Bronchial epithelial cell (primary cell): ENCODE measurements at regions not wholly inside any gene's neighbourhood (a gene's known extent, or its start where the extent isn't known, plus 50 kb on each side); places are given as distances from the start of the nearest gene placed in this dataset.

Source experiments
- DNase-seq: peaks from one replicate; pipeline ENCODE4 v3.0.0-alpha.2; 2010; ENCODE audit warnings: low read depth
- FAIRE-seq: peaks from 2 replicates; lab custom pipeline; 2011; peaks lifted over from hg19 to GRCh38; lab: Jason Lieb, UNC
- H3K27me3 ChIP-seq: 2 replicates; pipeline ENCODE4 v1.5.1; 2011; ENCODE audit warnings: low read length; ENCODE audit not compliant: control insufficient read depth, insufficient read depth
- H3K36me3 ChIP-seq: 2 replicates; pipeline ENCODE4 v1.5.1; 2011; ENCODE audit warnings: low read length; ENCODE audit not compliant: control insufficient read depth, insufficient read depth
- H3K4me3 ChIP-seq: 2 replicates; pipeline ENCODE4 v1.5.1; 2011; ENCODE audit warnings: mild to moderate bottlenecking, low read depth, low read length, control low read depth
- TF ChIP-seq, protein P1 (sequence below): IDR thresholded peaks from 2 replicates; pipeline ENCODE4 v1.5.1; 2011; ENCODE audit warnings: mild to moderate bottlenecking, moderate library complexity, low read length, control low read depth, inconsistent platforms; ENCODE audit not compliant: insufficient read depth, severe bottlenecking

DNA sequence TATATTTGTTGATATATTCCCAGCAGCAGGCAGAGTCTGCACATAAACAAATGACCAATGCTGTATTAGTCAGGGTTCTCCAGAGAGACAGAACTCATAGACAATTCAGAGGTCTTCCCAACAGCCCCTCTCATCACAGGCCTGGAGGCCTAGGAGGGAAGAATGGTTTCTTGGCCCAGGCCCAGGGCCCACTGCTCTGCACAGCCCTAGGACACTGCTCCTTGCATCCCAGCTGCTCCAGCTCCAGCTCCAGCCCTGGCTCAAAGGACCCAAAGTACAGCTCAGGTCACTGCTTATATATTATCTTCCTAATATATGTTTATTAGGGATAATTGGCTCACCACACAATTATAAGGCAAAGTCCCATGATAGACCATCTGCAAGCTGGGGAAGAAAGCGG is 749.9 kb downstream of the KCNJ2 start:
- H3K4me3 ChIP-seq = no peak overlapping the region
- TF ChIP-seq, protein P1, sequence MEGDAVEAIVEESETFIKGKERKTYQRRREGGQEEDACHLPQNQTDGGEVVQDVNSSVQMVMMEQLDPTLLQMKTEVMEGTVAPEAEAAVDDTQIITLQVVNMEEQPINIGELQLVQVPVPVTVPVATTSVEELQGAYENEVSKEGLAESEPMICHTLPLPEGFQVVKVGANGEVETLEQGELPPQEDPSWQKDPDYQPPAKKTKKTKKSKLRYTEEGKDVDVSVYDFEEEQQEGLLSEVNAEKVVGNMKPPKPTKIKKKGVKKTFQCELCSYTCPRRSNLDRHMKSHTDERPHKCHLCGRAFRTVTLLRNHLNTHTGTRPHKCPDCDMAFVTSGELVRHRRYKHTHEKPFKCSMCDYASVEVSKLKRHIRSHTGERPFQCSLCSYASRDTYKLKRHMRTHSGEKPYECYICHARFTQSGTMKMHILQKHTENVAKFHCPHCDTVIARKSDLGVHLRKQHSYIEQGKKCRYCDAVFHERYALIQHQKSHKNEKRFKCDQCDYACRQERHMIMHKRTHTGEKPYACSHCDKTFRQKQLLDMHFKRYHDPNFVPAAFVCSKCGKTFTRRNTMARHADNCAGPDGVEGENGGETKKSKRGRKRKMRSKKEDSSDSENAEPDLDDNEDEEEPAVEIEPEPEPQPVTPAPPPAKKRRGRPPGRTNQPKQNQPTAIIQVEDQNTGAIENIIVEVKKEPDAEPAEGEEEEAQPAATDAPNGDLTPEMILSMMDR = no peak
- no peaks in the 10 kb centered on the region for H3K36me3 ChIP-seq
- no peak for DNase-seq
- FAIRE-seq = no peak
- H3K27me3 ChIP-seq = no peaks in the 10 kb centered on the region

DNA sequence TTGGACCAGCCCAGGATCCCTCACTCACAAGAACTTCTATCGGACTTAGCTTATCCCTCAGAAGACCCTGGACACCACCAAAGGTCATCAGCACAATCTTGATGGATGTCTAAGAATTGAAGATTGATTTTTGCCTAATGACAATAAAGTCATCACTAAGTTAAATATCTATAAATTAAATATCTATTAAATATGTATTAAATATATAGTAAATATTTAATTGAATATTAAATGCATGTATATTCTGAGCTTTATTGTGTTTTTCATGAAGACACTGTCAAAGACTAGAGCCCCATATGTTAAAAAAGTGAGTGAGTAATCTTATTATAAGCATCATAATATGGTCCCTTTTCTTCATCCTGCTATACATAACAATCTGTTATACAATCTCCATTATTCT is 751.1 kb downstream of the KCNJ2 start:
- Histone ChIP-seq H3K4me3 (no peak overlapping the region), H3K36me3 (no peaks in the 10 kb centered on the region), H3K27me3 (no peaks in the 10 kb centered on the region)
- FAIRE-seq (no peak), DNase-seq (no peak)
- TF ChIP-seq, protein P1 = no peak

DNA sequence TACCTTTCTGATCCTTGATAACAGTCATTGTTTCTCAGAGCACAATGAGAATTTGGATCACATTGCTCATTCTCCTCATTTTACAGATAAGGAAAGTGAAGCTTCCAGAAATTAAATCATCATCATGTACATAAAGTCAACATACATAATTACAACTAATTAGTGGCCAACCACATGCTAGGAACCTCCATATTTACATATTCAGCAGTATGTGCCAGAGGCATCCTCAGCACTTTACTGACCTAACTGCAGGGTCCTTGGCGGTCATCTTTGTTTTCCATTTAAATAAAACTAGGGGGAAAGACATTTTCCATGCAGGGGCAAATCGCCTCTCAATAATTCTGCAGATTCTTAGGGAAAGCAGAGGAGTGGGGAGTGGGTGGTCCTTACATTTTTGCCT is 752.9 kb downstream of the KCNJ2 start:
- H3K4me3 ChIP-seq = no peak overlapping the region
- TF ChIP-seq, protein P1 = no peak
- FAIRE-seq = no peak
- no peak for DNase-seq
- H3K36me3 ChIP-seq = no peaks in the 10 kb centered on the region
- H3K27me3 ChIP-seq = no peaks in the 10 kb centered on the region

DNA sequence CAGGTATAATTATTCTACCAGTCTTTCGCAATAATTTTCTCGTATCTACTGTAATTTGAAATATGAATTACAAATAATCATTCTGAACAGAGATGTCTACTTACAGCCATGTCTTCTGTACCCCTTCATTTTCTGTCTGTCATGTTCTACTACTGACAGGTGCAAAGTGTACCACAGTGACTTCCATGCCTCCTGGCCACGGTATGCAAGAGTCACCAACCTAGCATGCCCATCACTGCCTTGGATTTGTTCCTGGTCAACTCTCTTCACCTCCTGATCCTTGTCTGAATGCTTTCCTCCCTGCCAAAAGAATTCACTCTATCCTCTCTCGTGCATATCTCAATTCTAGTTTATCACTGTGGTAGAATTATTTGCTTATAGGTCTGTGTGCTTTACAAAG is 755.4 kb downstream of the KCNJ2 start:
- Histone ChIP-seq H3K36me3 (no peaks in the 10 kb centered on the region), H3K4me3 (no peak overlapping the region), H3K27me3 (no peaks in the 10 kb centered on the region)
- FAIRE-seq (no peak), DNase-seq (no peak)
- TF ChIP-seq, protein P1 = no peak

DNA sequence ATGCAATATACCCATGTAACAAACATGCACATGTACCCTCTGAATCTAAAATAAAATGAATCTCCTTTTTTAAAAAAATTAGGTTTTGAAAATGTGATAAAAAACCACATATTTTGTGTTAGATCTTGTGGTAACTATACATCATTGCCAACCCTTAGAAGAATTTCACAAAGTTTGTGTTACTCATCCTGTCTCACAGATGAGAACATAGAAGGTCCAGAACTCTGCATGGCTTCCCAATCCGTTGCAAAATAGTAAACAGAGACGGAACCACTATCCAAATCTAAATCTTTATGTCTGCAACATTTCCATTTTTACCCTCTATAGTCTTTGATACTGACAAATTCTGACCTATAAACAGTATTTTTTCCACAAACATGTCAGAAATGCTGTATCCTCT is 759.9 kb downstream of the KCNJ2 start:
- no peaks in the 10 kb centered on the region for H3K36me3 ChIP-seq
- TF ChIP-seq, protein P1 = no peak
- H3K4me3 ChIP-seq = no peak overlapping the region
- FAIRE-seq (no peak), DNase-seq (no peak)
- H3K27me3 ChIP-seq = no peaks in the 10 kb centered on the region

DNA sequence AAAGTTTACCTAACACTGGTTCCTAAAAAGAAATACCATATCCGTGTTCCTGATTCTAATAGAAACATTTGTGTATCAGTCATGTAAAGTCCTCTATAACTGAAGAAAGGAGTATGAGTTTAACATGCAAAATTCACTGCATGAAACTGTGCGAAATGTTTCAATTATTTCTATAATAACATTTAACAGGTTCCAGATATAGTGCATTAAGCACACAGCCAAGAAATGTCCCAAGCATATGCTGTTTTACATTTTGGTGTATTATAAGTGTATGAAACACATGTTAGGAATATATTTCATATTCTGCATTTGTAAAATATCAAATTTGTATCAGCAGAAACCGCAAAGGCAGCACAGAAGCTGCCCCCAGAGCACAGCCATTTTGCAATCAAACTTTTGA is 764.9 kb downstream of the KCNJ2 start:
- DNase-seq = no peak
- Histone ChIP-seq H3K36me3 (no peaks in the 10 kb centered on the region), H3K27me3 (no peaks in the 10 kb centered on the region), H3K4me3 (no peak overlapping the region)
- TF ChIP-seq, protein P1 = no peak
- no peak for FAIRE-seq
